ENCODE measurements at regions not wholly inside any gene's neighbourhood (a gene's known extent, or its start where the extent isn't known, plus 50 kb on each side); places are given as distances from the start of the nearest gene placed in this dataset.

DNA sequence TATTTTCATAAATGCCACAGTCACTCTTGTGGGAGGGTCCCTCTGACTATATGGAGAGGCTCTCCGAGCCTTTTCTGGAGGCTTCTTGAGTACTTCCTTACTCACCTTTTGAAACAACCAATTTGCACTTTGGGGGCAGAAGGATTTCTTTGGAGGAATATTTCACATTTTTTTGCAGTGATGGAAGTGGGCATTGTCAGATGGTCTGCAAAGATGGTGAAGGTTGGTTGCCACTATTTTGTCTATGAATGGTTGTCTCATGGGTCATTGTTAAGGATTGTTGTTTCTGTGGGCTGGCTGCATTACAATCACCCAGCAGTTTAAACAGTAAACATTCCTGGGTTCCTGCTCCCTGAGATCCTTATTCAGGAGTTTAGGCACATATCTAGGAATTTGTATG is 388.2 kb downstream of the TMEM135 start:
- Histone ChIP-seq H3K9ac (ENCODE audit: low read length) (no peak overlapping the region), H3K4me3 (ENCODE audit: low read length) (no peak overlapping the region), H3K27ac (ENCODE audit: low read length) (no peak overlapping the region), H3K4me1 (ENCODE audit: insufficient read depth, low read length) (peaks cover 60% of the 10 kb centered on the region), H3K36me3 (ENCODE audit: low read depth, low read length) (no peaks in the 10 kb centered on the region), H3K79me2 (ENCODE audit: low read length) (no peaks in the 10 kb centered on the region), H3F3A (ENCODE audit: low read length, unreplicated experiment) (peaks cover 4% of the 10 kb centered on the region), H2AFZ (ENCODE audit: low read length) (no peak overlapping the region), H3K9me3 (ENCODE audit: low read length) (no peaks in the 10 kb centered on the region), H4K20me1 (ENCODE audit: low read length) (no peaks in the 10 kb centered on the region), H3K4me2 (ENCODE audit: low read length) (no peak overlapping the region), H3K9me2 (replicated peaks; ENCODE audit: low read length) (0 out of 2 replicates have a peak, but pooled peaks cover 4% of the 10 kb centered on the region), H3K27me3 (ENCODE audit: low read length) (no peaks in the 10 kb centered on the region)
- intact Hi-C loops (cut with micrococcal nuclease), result no loop called here
- ATAC-seq (no peak), DNase-seq (peak; percentile 55)
- CTCF ChIA-PET, result no interaction called here
- no peak for TF ChIP-seq EZH2 (IDR thresholded peaks at IDR 0.05; ENCODE audit: low read length, unreplicated experiment)
- no peak for TF ChIP-seq EZH2phosphoT487 (IDR thresholded peaks at IDR 0.05; ENCODE audit: borderline replicate concordance, low read length)
- TF ChIP-seq, protein P1, sequence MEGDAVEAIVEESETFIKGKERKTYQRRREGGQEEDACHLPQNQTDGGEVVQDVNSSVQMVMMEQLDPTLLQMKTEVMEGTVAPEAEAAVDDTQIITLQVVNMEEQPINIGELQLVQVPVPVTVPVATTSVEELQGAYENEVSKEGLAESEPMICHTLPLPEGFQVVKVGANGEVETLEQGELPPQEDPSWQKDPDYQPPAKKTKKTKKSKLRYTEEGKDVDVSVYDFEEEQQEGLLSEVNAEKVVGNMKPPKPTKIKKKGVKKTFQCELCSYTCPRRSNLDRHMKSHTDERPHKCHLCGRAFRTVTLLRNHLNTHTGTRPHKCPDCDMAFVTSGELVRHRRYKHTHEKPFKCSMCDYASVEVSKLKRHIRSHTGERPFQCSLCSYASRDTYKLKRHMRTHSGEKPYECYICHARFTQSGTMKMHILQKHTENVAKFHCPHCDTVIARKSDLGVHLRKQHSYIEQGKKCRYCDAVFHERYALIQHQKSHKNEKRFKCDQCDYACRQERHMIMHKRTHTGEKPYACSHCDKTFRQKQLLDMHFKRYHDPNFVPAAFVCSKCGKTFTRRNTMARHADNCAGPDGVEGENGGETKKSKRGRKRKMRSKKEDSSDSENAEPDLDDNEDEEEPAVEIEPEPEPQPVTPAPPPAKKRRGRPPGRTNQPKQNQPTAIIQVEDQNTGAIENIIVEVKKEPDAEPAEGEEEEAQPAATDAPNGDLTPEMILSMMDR (conservative IDR thresholded peaks at IDR 0.05; ENCODE audit: low read depth, low read length), result no peak
- no TSS peak for BruUV-seq (replicated peaks)
- POLR2A ChIA-PET (ENCODE audit: unreplicated experiment), result no interaction called here

DNA sequence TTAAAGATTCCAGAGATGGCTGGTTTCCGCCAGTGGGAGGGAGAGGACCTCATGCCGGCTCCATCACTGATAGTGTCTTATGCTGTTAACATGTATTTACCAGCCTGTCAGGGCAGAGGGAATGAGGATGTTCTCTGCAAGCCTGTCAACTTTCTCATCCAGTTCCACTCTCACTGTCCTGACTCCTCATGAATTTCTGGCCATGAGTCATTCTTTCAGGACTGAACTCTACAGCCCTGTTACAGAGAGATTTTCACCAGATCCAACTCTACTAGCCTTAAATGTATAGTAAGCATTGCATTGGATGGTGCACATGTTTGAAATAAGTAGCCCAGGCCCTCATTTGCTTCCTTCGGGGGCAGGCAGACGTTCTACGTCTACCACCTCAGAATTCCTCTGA is 387.7 kb downstream of the TMEM135 start:
- Histone ChIP-seq H3K27ac (ENCODE audit: low read length) (no peak overlapping the region), H3K4me2 (ENCODE audit: low read length) (no peak overlapping the region), H2AFZ (ENCODE audit: low read length) (no peak overlapping the region), H3K4me3 (ENCODE audit: low read length) (no peak overlapping the region), H3K9me3 (ENCODE audit: low read length) (no peaks in the 10 kb centered on the region), H3K27me3 (ENCODE audit: low read length) (no peaks in the 10 kb centered on the region), H3K4me1 (ENCODE audit: insufficient read depth, low read length) (peaks cover 65% of the 10 kb centered on the region), H3K9ac (ENCODE audit: low read length) (no peak overlapping the region), H3K79me2 (ENCODE audit: low read length) (no peaks in the 10 kb centered on the region), H3F3A (ENCODE audit: low read length, unreplicated experiment) (peaks cover 4% of the 10 kb centered on the region), H3K36me3 (ENCODE audit: low read depth, low read length) (no peaks in the 10 kb centered on the region), H4K20me1 (ENCODE audit: low read length) (no peaks in the 10 kb centered on the region), H3K9me2 (replicated peaks; ENCODE audit: low read length) (0 out of 2 replicates have a peak, but pooled peaks cover 4% of the 10 kb centered on the region)
- no TSS peak for BruUV-seq (replicated peaks)
- ChIA-PET CTCF (no interaction called here), POLR2A (ENCODE audit: unreplicated experiment) (no interaction called here)
- no peak for ATAC-seq
- intact Hi-C loops (cut with micrococcal nuclease), result no loop called here
- DNase-seq, result peak; percentile 50
- no peak for TF ChIP-seq EZH2 (IDR thresholded peaks at IDR 0.05; ENCODE audit: low read length, unreplicated experiment)
- TF ChIP-seq EZH2phosphoT487 (IDR thresholded peaks at IDR 0.05; ENCODE audit: borderline replicate concordance, low read length), result no peak
- TF ChIP-seq, protein P1 (conservative IDR thresholded peaks at IDR 0.05; ENCODE audit: low read depth, low read length), result no peak

- H2AFZ ChIP-seq (ENCODE audit: low read length), result peak overlapping the region; percentile 68; the same call in 1 of the 2 replicates
- H3K27ac ChIP-seq (ENCODE audit: low read length), result peak overlapping the region; percentile 93
- peak overlapping the region; percentile 70 for H3K9ac ChIP-seq (ENCODE audit: low read length)
- H3K36me3 ChIP-seq (ENCODE audit: low read depth, low read length), result no peaks in the 10 kb centered on the region
- ATAC-seq (no peak), DNase-seq (no peak)
- no peaks in the 10 kb centered on the region for H3K9me3 ChIP-seq (ENCODE audit: low read length)
- H3K9me2 ChIP-seq (replicated peaks; ENCODE audit: low read length), result no peaks in the 10 kb centered on the region; the same call in 1 of the 2 replicates
- peak overlapping the region; percentile 74 for H3K4me2 ChIP-seq (ENCODE audit: low read length)
- H3K27me3 ChIP-seq (ENCODE audit: low read length), result no peaks in the 10 kb centered on the region
- no peak for TF ChIP-seq EZH2 (IDR thresholded peaks at IDR 0.05; ENCODE audit: low read length, unreplicated experiment)
- no peak for TF ChIP-seq EZH2phosphoT487 (IDR thresholded peaks at IDR 0.05; ENCODE audit: borderline replicate concordance, low read length)
- TF ChIP-seq, protein P1 (conservative IDR thresholded peaks at IDR 0.05; ENCODE audit: low read depth, low read length), result no peak
- BruUV-seq (replicated peaks), result no TSS peak
- H3K4me1 ChIP-seq (ENCODE audit: insufficient read depth, low read length), result peaks cover 70% of the 10 kb centered on the region
- intact Hi-C loops (cut with micrococcal nuclease), result loop anchor here (5.0 kb wide), 1 partner anchor 131 kb away; no protein-coding TSS in a partner anchor
- H3K4me3 ChIP-seq (ENCODE audit: low read length), result 0 out of 2 replicates have a peak overlapping the region, but pooled peaks have one; percentile 12
- H4K20me1 ChIP-seq (ENCODE audit: low read length), result no peaks in the 10 kb centered on the region
- H3F3A ChIP-seq (ENCODE audit: low read length, unreplicated experiment), result peaks cover 4% of the 10 kb centered on the region
- CTCF ChIA-PET, result interaction anchor here (0.5 to 0.6 kb wide), 2 partner anchors 15 to 309 kb away, joined by 3 read pairs; no protein-coding TSS in a partner anchor
- H3K79me2 ChIP-seq (ENCODE audit: low read length), result no peaks in the 10 kb centered on the region
- POLR2A ChIA-PET (ENCODE audit: unreplicated experiment), result interaction anchor here (0.6 kb wide), 2 partner anchors 69 to 298 kb away, joined by 4 to 6 read pairs; no protein-coding TSS in a partner anchor
Observed at GRCh38 chr11:87423161-87423560, 385.4 kb downstream of the TMEM135 start.

Data from PC-3 (cell line).